WI38 (cell line): ENCODE measurements at regions not wholly inside any gene's neighbourhood (a gene's known extent, or its start where the extent isn't known, plus 50 kb on each side); places are given as distances from the start of the nearest gene placed in this dataset.
"Not testable (repeated sequence)": the region's sequence is repeated elsewhere in the genome, so short reads cannot be mapped to it uniquely, and the experiment has no call there.

ENCODE experiments used
- H3K4me3 ChIP-seq: 2 replicates; pipeline ENCODE4 v1.5.1; 2011; ENCODE audit warnings: low read depth, mild to moderate bottlenecking, control low read depth, low read length
- CTCF ChIP-seq: IDR thresholded peaks from 2 replicates; pipeline ENCODE4 v1.5.1; 2012; ENCODE audit warnings: low read depth, mild to moderate bottlenecking, control low read depth, low read length

- H3K4me3 ChIP-seq = no peak overlapping the region
- TF ChIP-seq CTCF = no peak
Measured at GRCh38 chr21:25487046-25487594, 120.2 kb downstream of the MRPL39 start.

GRCh38 chr21:25485914-25486313, 121.4 kb downstream of the MRPL39 start:
- no peak overlapping the region for H3K4me3 ChIP-seq
- no peak for TF ChIP-seq CTCF

- no peak overlapping the region for H3K4me3 ChIP-seq
- TF ChIP-seq CTCF = no peak
Measured at GRCh38 chr21:25467896-25468295, 139.4 kb downstream of the MRPL39 start.

- not testable (repeated sequence) for H3K4me3 ChIP-seq
Measured at GRCh38 chr21:25467071-25467470, 140.2 kb downstream of the MRPL39 start.

DNA sequence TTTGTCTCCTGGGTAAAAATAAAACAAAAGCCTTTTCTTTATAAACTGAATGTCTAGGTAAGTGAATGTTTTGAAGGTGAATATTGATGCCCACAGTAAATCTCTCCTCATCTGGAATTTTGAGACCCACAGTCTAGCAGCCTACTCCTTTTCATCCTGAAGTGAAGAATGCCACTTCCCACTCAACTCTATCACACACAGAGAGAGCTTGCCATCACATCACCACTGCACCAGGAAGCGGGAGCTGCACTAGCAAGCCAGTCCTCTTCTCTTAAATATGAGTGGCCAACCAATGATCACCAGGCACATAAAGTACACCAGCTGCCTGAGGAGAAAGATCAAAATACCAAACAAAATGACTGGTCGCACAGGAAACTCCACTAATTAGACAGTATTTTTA, 140.8 kb downstream of the MRPL39 start:
- H3K4me3 ChIP-seq = no peak overlapping the region
- TF ChIP-seq CTCF = no peak

DNA sequence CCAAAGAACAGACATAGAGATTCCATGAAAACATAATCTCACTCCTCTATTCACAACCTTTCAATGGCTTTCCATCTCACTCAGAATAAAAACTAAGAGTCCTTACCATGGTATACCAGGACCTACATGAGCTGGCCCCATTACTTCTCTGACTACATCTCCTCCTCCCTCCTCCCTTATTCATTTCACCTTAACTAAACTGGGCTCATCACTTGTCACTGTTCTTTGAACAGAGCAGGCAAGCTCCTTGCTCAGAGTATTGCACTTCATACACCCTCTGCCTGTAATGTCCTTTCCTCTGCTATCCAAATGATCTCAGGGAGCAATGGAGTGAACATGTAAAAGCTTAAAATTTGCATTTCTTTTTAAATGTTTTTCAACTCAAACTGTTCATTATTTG, 142.0 kb downstream of the MRPL39 start:
- no peak for TF ChIP-seq CTCF
- H3K4me3 ChIP-seq = no peak overlapping the region

DNA sequence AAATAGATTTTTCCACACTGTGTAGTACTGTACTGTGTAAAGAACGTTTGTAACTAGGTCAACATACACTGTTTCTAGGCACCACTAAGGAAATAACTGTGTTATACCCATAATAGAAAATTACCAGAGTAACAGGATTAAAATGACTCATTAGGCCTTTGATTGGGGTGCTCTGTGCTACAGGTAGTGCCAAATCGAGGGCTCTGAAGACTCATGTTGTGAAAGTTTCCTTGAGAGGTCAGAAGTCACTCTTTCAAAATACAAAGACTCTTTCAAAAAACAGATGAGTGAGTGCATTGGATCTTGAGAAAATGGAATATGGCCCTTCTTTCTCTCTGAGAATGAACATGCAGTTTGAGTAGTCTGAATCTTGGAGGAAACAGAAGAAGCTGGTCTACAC, 143.0 kb downstream of the MRPL39 start:
- no peak overlapping the region for H3K4me3 ChIP-seq
- TF ChIP-seq CTCF = no peak

DNA sequence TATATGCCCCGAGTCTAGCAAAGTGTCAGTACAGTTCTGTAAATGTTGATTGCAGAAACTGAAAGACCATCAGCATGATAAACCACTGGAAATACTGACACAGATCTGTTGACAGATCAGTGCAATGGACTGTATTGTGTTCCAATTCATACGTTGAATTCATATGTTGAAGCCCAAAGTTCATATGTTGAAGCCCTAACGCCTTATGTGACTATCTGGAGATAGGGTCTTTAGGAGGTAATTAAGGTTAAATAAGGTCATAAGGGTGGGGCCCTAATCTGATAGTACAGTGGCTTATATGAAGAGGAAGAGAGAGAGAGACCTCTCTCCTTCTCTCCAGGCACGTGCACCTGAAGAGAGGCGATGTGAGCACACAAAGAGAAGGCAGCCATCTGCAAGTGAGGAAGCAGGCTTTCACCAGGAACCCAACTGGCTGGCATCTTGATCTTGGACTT, 144.7 kb downstream of the MRPL39 start:
- no peak overlapping the region for H3K4me3 ChIP-seq
- TF ChIP-seq CTCF = no peak
